NT2/D1 (cell line): ENCODE measurements at regions not wholly inside any gene's neighbourhood (a gene's known extent, or its start where the extent isn't known, plus 50 kb on each side); places are given as distances from the start of the nearest gene placed in this dataset.
A peak's percentile ranks its signal among the peaks of the same experiment; 100 is the strongest.

ENCODE experiments used
- DNase-seq: peaks from one replicate; pipeline ENCODE4 v3.0.0-alpha.2; 2011; ENCODE audit warnings: low read depth, low spot score
- H3K27me3 ChIP-seq: 2 replicates; pipeline ENCODE4 v1.6.0; 2011; ENCODE audit warnings: mild to moderate bottlenecking; ENCODE audit not compliant: insufficient read length, insufficient read depth
- H3K36me3 ChIP-seq: 2 replicates; pipeline ENCODE4 v1.6.1; 2011; ENCODE audit warnings: mild to moderate bottlenecking, low read length, mixed read lengths; ENCODE audit not compliant: insufficient read depth, insufficient read length
- H3K4me1 ChIP-seq: 2 replicates; pipeline ENCODE4 v1.5.1; 2011; ENCODE audit not compliant: insufficient read depth, insufficient read length
- H3K4me3 ChIP-seq: 2 replicates; pipeline ENCODE4 v1.5.1; 2011; ENCODE audit warnings: low read depth; ENCODE audit not compliant: insufficient read length
- H3K9ac ChIP-seq: 2 replicates; pipeline ENCODE4 v1.6.0; 2011; ENCODE audit warnings: low read depth; ENCODE audit not compliant: insufficient read length
- H3K9me3 ChIP-seq: 2 replicates; pipeline ENCODE4 v1.5.1; 2011; ENCODE audit warnings: mild to moderate bottlenecking, low read length; ENCODE audit not compliant: insufficient read depth
- SUZ12 ChIP-seq: IDR thresholded peaks from 2 replicates; pipeline ENCODE4 v1.6.1; 2011; ENCODE audit not compliant: insufficient read length, insufficient read depth; ENCODE audit errors: extremely low read depth
- YY1 ChIP-seq: IDR thresholded peaks from 2 replicates; pipeline ENCODE4 v1.6.1; 2011; ENCODE audit not compliant: insufficient read length, insufficient read depth
- ZNF274 ChIP-seq: IDR thresholded peaks from 2 replicates; pipeline ENCODE4 v1.6.1; 2011; ENCODE audit warnings: mild to moderate bottlenecking, low read depth, low read length

DNA sequence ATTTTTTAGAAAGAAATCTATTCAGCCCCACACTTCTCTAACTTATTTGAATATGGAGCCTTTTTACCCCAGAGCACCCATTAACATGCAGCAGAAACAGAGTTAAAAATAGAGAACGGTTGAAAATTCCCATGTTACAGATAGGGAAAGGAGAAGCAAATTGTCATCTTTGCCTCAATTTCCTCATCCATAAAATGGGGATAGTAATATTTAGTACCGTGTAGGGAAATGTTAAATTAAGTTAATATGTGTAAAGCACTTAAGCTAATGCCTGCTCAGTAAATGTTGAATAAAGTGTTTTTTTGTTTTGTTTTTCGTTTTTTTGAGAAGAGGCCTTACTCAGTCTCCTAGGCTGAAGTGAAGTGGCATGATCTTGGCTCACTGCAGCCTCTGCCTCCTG is 50.3 kb downstream of the NAV1 start:
- peaks cover 20% of the 10 kb centered on the region for H3K4me1 ChIP-seq
- peaks cover 3% of the 10 kb centered on the region for H3K27me3 ChIP-seq
- H3K9me3 ChIP-seq: no peaks in the 10 kb centered on the region
- TF ChIP-seq ZNF274 (no peak), YY1 (no peak), SUZ12 (no peak)
- no peak overlapping the region for H3K9ac ChIP-seq
- DNase-seq: no peak
- no peak overlapping the region for H3K4me3 ChIP-seq
- H3K36me3 ChIP-seq: no peaks in the 10 kb centered on the region

DNA sequence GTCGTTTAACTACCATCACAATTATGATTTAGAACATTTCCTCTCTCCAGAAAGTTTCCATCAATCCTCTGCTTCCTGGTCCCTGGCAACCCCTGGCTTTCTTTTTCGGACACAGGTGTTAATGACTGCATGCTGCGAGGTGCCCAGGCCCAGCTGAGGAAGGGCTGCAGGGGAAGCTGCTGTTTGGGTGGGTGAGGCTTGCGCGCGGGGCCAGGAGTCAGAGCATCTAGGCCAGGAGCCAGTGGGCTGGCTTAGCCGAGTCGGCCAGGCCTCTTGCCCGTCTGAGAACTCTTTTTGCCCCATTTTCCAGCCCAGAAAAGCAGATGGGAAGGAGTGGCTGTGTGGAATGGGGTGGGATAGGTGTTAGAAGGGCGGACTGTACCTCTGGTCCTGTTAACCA is 51.5 kb downstream of the NAV1 start:
- no peaks in the 10 kb centered on the region for H3K9me3 ChIP-seq
- TF ChIP-seq SUZ12 (no peak), YY1 (no peak), ZNF274 (no peak)

DNA sequence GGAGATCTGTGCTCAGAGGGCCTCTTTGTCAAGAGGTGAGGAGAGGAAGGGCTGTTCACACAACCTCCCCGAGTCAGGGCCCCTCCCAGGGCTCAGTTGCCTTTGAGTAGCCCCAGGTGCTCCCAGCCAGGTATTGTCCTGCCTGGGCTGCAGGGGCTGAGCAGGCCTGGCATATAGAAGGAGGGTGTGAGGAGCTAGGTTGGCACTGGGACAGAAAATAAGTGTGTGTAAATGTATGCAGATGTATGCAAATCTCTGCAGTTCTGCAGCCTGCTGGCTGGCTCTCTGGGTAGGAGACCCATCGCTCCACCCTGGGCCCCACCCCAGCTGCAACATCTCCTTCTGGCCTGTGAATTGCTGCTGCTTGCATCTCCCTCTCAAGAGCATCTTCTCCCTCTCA is 52.4 kb downstream of the NAV1 start:
- Histone ChIP-seq H3K4me3 (no peak overlapping the region), H3K9ac (no peak overlapping the region), H3K4me1 (peaks cover 23% of the 10 kb centered on the region), H3K27me3 (peaks cover 3% of the 10 kb centered on the region), H3K9me3 (no peaks in the 10 kb centered on the region), H3K36me3 (no peaks in the 10 kb centered on the region)
- DNase-seq: no peak
- TF ChIP-seq SUZ12 (no peak), ZNF274 (no peak), YY1 (no peak)

More for the DNA sequence above, 51.5 kb downstream of the NAV1 start:
- Histone ChIP-seq H3K4me3 (no peak overlapping the region), H3K27me3 (peaks cover 3% of the 10 kb centered on the region), H3K9ac (no peak overlapping the region), H3K36me3 (no peaks in the 10 kb centered on the region), H3K4me1 (peaks cover 23% of the 10 kb centered on the region)
- DNase-seq: no peak

DNA sequence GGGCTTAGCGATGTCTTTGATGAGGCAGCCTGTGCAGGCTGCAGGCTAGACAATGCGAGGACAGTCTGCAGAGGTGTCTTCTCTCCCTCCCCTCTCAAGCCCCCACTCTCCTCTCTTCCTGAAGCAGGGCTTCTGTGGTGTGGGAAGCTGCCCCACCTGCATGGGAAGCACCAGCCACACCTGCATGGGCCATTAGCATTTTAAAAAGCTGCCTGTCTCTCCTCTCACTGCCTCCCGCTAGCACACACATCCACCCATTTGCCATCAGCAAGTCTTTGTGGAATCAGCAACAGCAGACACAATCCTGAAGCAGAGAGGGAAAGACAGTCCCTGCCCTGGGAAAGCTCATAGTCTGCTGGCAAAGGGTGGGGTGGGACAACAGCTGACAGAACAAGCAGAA is 53.1 kb downstream of the NAV1 start:
- TF ChIP-seq ZNF274 (no peak), YY1 (no peak), SUZ12 (no peak)
- no peaks in the 10 kb centered on the region for H3K9me3 ChIP-seq
- H3K9ac ChIP-seq: no peak overlapping the region
- DNase-seq: no peak
- peaks cover 23% of the 10 kb centered on the region for H3K4me1 ChIP-seq
- H3K4me3 ChIP-seq: no peak overlapping the region
- H3K36me3 ChIP-seq: no peaks in the 10 kb centered on the region
- H3K27me3 ChIP-seq: peaks cover 3% of the 10 kb centered on the region

DNA sequence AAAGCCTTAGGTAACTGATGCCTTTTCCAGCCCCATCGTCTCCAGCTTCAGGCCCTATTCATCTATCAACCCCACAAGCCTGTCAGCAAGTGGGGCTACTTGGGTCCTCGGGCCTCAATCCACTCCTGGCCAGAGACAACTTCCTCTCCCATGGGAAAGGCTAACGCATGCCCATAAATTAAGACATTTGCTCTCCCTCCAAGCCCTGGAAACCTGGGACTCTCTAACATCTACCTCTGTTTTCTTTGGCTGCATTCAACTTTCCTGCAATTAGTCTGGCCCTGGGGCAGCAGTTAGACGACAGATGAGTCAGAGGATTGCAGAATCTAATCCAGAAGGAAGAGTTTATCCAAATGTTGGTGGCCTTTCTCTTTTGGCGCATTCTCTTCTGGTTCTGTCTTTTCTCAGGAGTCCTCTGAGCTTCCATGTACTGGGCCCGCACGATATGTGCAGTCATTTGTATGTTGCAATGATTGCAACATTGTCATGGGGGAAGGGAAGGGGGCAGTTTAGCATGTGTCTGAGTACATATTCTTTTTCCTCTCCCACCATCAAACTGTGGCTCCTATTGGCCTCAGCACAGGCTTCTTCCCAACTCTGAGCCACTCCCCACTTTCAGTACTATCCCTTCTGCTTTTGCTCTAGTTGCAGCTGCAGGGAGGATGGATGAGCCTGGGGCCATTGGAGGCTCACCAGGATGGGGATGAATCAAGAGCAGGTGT is 54.4 kb downstream of the NAV1 start:
- Histone ChIP-seq H3K4me3 (no peak overlapping the region), H3K4me1 (peaks cover 23% of the 10 kb centered on the region), H3K27me3 (peaks cover 3% of the 10 kb centered on the region), H3K36me3 (no peaks in the 10 kb centered on the region), H3K9me3 (no peaks in the 10 kb centered on the region), H3K9ac (no peak overlapping the region)
- TF ChIP-seq YY1 (no peak), ZNF274 (no peak), SUZ12 (no peak)
- DNase-seq: no peak

DNA sequence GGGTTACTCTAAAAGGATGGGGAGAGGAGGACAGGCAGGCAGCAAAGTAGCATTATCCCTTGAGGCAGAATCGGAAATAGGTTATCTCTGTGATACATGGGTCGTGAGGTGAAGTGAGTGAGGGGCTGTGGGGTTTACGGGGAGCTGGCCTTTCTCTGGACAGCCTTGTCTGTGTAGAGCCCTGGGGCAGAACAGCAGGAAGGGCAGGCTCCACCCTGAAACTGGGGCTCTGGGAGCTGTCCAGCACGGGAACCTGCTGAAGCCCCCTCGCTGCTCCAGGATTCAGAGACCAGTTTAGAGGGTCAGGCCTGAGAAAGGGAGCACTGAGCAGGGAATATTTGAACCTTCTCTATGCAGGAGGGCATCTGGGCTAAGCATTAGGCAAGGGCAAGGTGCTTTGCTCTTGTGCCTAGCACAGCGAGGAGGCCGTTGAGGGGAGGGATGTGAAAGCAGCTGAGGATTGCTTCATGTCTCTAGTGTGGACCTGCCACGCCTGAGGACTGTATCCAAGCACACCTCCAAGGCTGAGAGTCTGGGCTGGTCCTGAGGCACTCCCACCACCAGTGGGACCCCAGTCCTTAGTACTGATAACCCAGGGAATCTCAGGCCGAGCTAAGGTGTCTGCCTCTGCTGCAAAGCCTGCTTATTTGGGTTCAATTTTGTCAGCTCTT is 55.8 kb downstream of the NAV1 start:
- H3K4me1 ChIP-seq: peaks cover 23% of the 10 kb centered on the region
- no peak overlapping the region for H3K9ac ChIP-seq
- peak; percentile 63 for DNase-seq
- H3K9me3 ChIP-seq: no peaks in the 10 kb centered on the region
- peaks cover 5% of the 10 kb centered on the region for H3K27me3 ChIP-seq
- H3K36me3 ChIP-seq: no peaks in the 10 kb centered on the region
- no peak overlapping the region for H3K4me3 ChIP-seq
- TF ChIP-seq YY1: no peak
- TF ChIP-seq SUZ12: no peak
- TF ChIP-seq ZNF274: no peak

DNA sequence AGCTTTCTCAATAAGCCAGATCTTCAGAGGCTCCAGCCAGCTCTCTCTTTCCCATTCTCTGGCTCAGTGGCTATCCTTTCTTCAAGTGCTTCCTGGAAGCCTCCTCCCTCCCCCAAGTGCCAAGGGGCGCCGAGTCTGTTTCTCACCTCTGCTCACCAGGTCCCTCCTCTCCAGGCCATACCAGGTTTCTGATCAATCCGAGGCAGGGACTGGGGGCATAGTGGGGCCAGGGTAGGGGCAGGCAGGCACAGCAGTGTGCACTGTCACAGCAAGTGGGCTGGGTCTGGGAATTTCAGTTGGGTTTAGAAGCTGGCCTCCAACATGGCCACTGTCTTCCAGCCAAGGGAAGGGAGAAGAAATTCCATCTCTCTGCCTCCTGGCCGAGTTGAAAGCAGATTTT is 56.5 kb downstream of the NAV1 start:
- peaks cover 5% of the 10 kb centered on the region for H3K27me3 ChIP-seq
- DNase-seq: no peak
- no peaks in the 10 kb centered on the region for H3K9me3 ChIP-seq
- H3K4me3 ChIP-seq: no peak overlapping the region
- TF ChIP-seq SUZ12 (no peak), YY1 (no peak), ZNF274 (no peak)
- no peaks in the 10 kb centered on the region for H3K36me3 ChIP-seq
- no peak overlapping the region for H3K9ac ChIP-seq
- peaks cover 23% of the 10 kb centered on the region for H3K4me1 ChIP-seq
